ENCODE measurements at regions not wholly inside any gene's neighbourhood (a gene's known extent, or its start where the extent isn't known, plus 50 kb on each side); places are given as distances from the start of the nearest gene placed in this dataset.

DNA sequence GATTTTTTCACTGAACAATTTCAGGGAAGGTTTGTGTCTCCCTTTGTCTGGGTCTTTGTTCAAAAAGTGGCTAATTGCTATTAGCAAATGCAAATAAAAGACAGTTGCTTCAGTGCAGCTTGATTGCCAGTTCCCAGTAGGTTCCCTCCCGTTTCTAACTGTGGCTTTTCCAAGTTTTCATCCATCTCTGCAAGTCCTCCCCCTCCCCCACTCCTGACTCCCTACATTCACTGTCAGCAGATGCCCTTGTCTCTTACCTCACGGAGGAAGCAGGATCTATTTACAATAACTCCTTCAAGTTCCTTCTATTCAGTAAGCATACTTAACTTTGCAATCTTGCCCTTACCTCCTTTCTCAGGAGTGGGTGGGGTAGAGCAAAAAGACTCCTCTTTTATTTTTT is 55.4 kb upstream of the SCEL start:
- DNase-seq (ENCODE audit: low spot score), result no peak
- TF ChIP-seq, protein P1, sequence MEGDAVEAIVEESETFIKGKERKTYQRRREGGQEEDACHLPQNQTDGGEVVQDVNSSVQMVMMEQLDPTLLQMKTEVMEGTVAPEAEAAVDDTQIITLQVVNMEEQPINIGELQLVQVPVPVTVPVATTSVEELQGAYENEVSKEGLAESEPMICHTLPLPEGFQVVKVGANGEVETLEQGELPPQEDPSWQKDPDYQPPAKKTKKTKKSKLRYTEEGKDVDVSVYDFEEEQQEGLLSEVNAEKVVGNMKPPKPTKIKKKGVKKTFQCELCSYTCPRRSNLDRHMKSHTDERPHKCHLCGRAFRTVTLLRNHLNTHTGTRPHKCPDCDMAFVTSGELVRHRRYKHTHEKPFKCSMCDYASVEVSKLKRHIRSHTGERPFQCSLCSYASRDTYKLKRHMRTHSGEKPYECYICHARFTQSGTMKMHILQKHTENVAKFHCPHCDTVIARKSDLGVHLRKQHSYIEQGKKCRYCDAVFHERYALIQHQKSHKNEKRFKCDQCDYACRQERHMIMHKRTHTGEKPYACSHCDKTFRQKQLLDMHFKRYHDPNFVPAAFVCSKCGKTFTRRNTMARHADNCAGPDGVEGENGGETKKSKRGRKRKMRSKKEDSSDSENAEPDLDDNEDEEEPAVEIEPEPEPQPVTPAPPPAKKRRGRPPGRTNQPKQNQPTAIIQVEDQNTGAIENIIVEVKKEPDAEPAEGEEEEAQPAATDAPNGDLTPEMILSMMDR (IDR thresholded peaks at IDR 0.05; ENCODE audit: borderline replicate concordance, control extremely low read depth, extremely low read depth, insufficient read depth, missing control alignments), result no peak
- in situ Hi-C loops (cut with MboI; ENCODE audit: low sequenced_read_pairs, unreplicated experiment), result no loop called here

GRCh38 chr13:77479326-77479725 is 56.2 kb upstream of the SCEL start:
- DNase-seq (ENCODE audit: low spot score), result no peak
- TF ChIP-seq, protein P1 (IDR thresholded peaks at IDR 0.05; ENCODE audit: borderline replicate concordance, control extremely low read depth, extremely low read depth, insufficient read depth, missing control alignments), result no peak
- in situ Hi-C loops (cut with MboI; ENCODE audit: low sequenced_read_pairs, unreplicated experiment), result loop anchor here (10.0 kb wide), 1 partner anchor 145 kb away; no protein-coding TSS in a partner anchor

- no peak for DNase-seq (ENCODE audit: low spot score)
- in situ Hi-C loops (cut with MboI; ENCODE audit: low sequenced_read_pairs, unreplicated experiment), result loop anchor here (10.0 kb wide), 1 partner anchor 143 kb away; no protein-coding TSS in a partner anchor
- TF ChIP-seq, protein P1 (IDR thresholded peaks at IDR 0.05; ENCODE audit: borderline replicate concordance, control extremely low read depth, extremely low read depth, insufficient read depth, missing control alignments), result no peak
Observed at GRCh38 chr13:77477299-77477848, 58.1 kb upstream of the SCEL start.

- in situ Hi-C loops (cut with MboI; ENCODE audit: low sequenced_read_pairs, unreplicated experiment), result loop anchor here (10.0 kb wide), 1 partner anchor 142 kb away; no protein-coding TSS in a partner anchor
- TF ChIP-seq, protein P1 (IDR thresholded peaks at IDR 0.05; ENCODE audit: borderline replicate concordance, control extremely low read depth, extremely low read depth, insufficient read depth, missing control alignments), result no peak
- no peak for DNase-seq (ENCODE audit: low spot score)
Observed at GRCh38 chr13:77476456-77476855, 59.0 kb upstream of the SCEL start.

DNA sequence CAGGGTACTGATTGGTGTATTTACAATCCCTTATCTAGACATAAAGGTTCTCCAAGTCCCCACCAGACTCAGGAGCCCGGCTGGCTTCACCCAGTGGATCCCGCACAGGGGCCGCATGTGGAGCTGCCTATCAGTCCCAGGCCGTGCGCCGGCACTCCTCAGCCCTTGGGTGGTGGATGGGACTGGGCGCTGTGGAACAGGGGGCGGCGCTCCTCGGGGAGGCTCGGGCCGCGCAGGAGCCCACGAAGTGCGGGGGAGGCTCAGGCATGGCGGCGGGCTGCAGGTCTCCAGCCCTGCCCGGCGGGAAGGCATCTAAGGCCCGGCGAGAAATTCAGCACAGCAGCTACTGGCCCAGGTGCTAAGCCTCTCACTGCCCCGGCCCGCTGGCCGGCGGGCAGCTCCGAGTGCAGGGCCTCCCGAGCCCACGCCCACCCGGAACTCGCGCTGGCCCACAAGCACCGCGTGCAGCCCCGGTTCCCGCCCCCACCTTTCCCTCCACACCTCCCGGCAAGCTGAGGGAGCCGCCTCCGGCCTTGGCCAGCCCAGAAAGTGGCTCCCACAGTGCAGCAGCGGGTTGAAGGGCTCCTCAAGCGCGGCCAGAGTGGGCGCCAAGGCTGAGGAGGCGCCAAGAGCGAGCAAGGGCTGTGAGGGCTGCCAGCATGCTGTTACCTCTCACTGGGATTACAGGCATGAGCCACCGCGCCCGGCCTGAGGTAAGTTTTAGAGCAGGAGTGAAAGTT is 60.0 kb upstream of the SCEL start:
- no peak for DNase-seq (ENCODE audit: low spot score)
- TF ChIP-seq, protein P1 (IDR thresholded peaks at IDR 0.05; ENCODE audit: borderline replicate concordance, control extremely low read depth, extremely low read depth, insufficient read depth, missing control alignments), result no peak
- in situ Hi-C loops (cut with MboI; ENCODE audit: low sequenced_read_pairs, unreplicated experiment), result loop anchor here (10.0 kb wide), 1 partner anchor 141 kb away; no protein-coding TSS in a partner anchor

- in situ Hi-C loops (cut with MboI; ENCODE audit: low sequenced_read_pairs, unreplicated experiment), result loop anchor here (10.0 kb wide), 1 partner anchor 136 kb away; no protein-coding TSS in a partner anchor
- no peak for DNase-seq (ENCODE audit: low spot score)
- TF ChIP-seq, protein P1 (IDR thresholded peaks at IDR 0.05; ENCODE audit: borderline replicate concordance, control extremely low read depth, extremely low read depth, insufficient read depth, missing control alignments), result no peak
Observed at GRCh38 chr13:77470986-77471385, 64.5 kb upstream of the SCEL start.
